HCT116 (cell line): ENCODE measurements at regions not wholly inside any gene's neighbourhood (a gene's known extent, or its start where the extent isn't known, plus 50 kb on each side); places are given as distances from the start of the nearest gene placed in this dataset.
"Not testable (repeated sequence)": the region's sequence is repeated elsewhere in the genome, so short reads cannot be mapped to it uniquely, and the experiment has no call there.

Experiments used
- ATF3 ChIP-seq: IDR thresholded peaks from 2 replicates; pipeline ENCODE4 v1.6.1; 2012
- CTCF ChIP-seq, 3 experiments: fragments of 200-600 bp in 1 of 3; sonication (generic) in 1 of 3; IDR thresholded peaks in 2 of 3; conservative IDR thresholded peaks in 1 of 3; 2 replicates each; pipeline ENCODE4 v1.5.1; 2012 to 2017; ENCODE audit warnings: low read depth in 2 of 3, low read length in 2 of 3, antibody characterized with exemption in 1 of 3, borderline replicate concordance in 1 of 3, control low read depth in 1 of 3, mild to moderate bottlenecking in 1 of 3, mixed read lengths in 1 of 3, mixed run types in 1 of 3, moderate library complexity in 1 of 3; ENCODE audit not compliant: insufficient read depth in 1 of 3
- POLR2A ChIP-seq: IDR thresholded peaks from 2 replicates; pipeline ENCODE4 v1.7.0; 2011; ENCODE audit warnings: borderline replicate concordance; ENCODE audit not compliant: insufficient read depth, insufficient read length; ENCODE audit errors: extremely low read depth

GRCh38 chr20:60106186-60106585 is 148.0 kb downstream of the CDH26 start:
- not testable (repeated sequence) for TF ChIP-seq CTCF (IDR thresholded peaks at IDR 0.05 in 2 of 3, conservative IDR thresholded peaks at IDR 0.05 in 1 of 3; ENCODE audit: borderline replicate concordance in 1 of 3, insufficient read depth in 1 of 3, low read depth in 2 of 3, low read length in 2 of 3); POLR2A; ATF3
